ENCODE measurements at regions not wholly inside any gene's neighbourhood (a gene's known extent, or its start where the extent isn't known, plus 50 kb on each side); places are given as distances from the start of the nearest gene placed in this dataset.

DNA sequence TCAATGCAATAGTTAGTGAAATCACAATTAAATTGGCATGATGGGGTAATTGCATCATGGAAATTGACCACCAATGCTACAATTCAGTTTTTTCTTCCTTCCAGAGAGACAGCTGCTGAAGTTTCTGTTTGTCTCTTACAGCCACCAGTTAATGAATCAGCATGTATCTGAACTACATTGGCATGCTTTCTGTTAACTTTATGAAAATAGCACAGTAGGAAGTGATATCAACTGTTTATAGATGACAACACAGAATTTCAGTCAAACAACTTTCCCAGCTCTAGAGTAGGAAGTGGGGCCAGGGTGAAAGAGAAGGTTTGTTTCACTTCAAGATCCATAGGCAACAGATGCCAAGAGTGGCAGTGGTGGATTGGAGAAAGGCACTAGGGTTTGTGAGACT, 339.6 kb upstream of the VWC2 start:
- TF ChIP-seq CTCF (conservative IDR thresholded peaks at IDR 0.05): no peak
- no peak for TF ChIP-seq ZFX (IDR thresholded peaks at IDR 0.05)

All from C4-2B (cell line).